PFSK-1 (cell line): ENCODE measurements at regions not wholly inside any gene's neighbourhood (a gene's known extent, or its start where the extent isn't known, plus 50 kb on each side); places are given as distances from the start of the nearest gene placed in this dataset.

ENCODE experiments used
- POLR2AphosphoS5 ChIP-seq: IDR thresholded peaks from 2 replicates; pipeline ENCODE4 v1.6.1; 2012; ENCODE audit warnings: low read depth, mild to moderate bottlenecking, control low read depth, low read length, moderate library complexity
- SIN3A ChIP-seq: IDR thresholded peaks from 2 replicates; pipeline ENCODE4 v1.6.1; 2012; ENCODE audit warnings: mild to moderate bottlenecking, low read length, moderate library complexity, borderline replicate concordance; ENCODE audit not compliant: insufficient read depth

DNA sequence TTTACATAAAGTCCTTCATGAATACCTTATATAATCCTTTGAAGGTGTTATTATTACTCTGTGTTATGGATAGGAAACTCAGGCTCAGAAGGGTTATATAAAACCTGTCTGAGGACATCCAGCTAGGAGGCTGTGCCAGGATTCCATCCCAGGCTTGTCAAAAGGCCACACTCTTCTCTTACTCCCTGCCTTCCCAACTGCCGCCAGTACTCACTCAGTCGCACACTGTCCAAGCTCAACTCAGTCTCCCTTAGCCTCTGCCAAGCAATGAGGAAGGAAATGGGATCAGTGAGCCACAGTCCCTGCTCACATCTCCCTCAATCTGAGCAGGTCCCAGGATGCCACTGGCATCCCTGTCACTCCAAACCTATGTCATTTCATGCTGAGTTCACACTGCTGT is 94.4 kb downstream of the NAV1 start:
- TF ChIP-seq POLR2AphosphoS5 (no peak), SIN3A (no peak)
